H9 (cell line): ENCODE measurements at regions not wholly inside any gene's neighbourhood (a gene's known extent, or its start where the extent isn't known, plus 50 kb on each side); places are given as distances from the start of the nearest gene placed in this dataset.

Experiments
- DNase-seq: peaks from one replicate; pipeline ENCODE4 v3.0.0-alpha.2; 2017
- H2AFZ ChIP-seq: one replicate; pipeline ENCODE4 v1.6.1; 2013; ENCODE audit warnings: mild to moderate bottlenecking, low read length, control low read depth, moderate library complexity
- H2AK5ac ChIP-seq: 2 replicates; pipeline ENCODE4 v1.6.1; 2013; ENCODE audit warnings: low read length, control low read depth, mixed read lengths; ENCODE audit not compliant: insufficient read length
- H2BK120ac ChIP-seq: one replicate; pipeline ENCODE4 v1.6.1; 2013; ENCODE audit warnings: low read depth, mild to moderate bottlenecking, low read length, control low read depth, inconsistent platforms; ENCODE audit not compliant: poor library complexity, severe bottlenecking
- H2BK12ac ChIP-seq: 2 replicates; pipeline ENCODE4 v1.6.1; 2013; ENCODE audit warnings: low read length, control low read depth, mixed read lengths, low read depth; ENCODE audit not compliant: insufficient read length
- H2BK15ac ChIP-seq: 2 replicates; pipeline ENCODE4 v1.6.1; 2013; ENCODE audit warnings: low read depth, low read length, control low read depth
- H2BK20ac ChIP-seq: one replicate; pipeline ENCODE4 v1.6.1; 2013; ENCODE audit warnings: low read depth, mild to moderate bottlenecking, low read length, control low read depth, inconsistent platforms; ENCODE audit not compliant: poor library complexity, severe bottlenecking
- H2BK5ac ChIP-seq: 2 replicates; pipeline ENCODE4 v1.6.1; 2013; ENCODE audit warnings: low read length, control low read depth, mixed read lengths; ENCODE audit not compliant: insufficient read length
- H3K14ac ChIP-seq: 2 replicates; pipeline ENCODE4 v1.6.1; 2013; ENCODE audit warnings: low read length, control low read depth; ENCODE audit not compliant: insufficient read depth
- H3K18ac ChIP-seq: 2 replicates; pipeline ENCODE4 v1.6.1; 2013; ENCODE audit warnings: low read depth, mild to moderate bottlenecking, mixed read lengths, low read length, control low read depth; ENCODE audit not compliant: insufficient read length
- H3K23ac ChIP-seq: 2 replicates; pipeline ENCODE4 v1.6.1; 2013; ENCODE audit warnings: low read length, control low read depth, mixed read lengths, low read depth; ENCODE audit not compliant: insufficient read length
- H3K23me2 ChIP-seq: 2 replicates; pipeline ENCODE4 v1.6.1; 2013; ENCODE audit warnings: low read depth, mild to moderate bottlenecking, mixed read lengths, low read length, control low read depth; ENCODE audit not compliant: insufficient read length, poor library complexity, severe bottlenecking
- H3K27ac ChIP-seq: 2 replicates; pipeline ENCODE4 v1.5.1; 2013; ENCODE audit warnings: low read length, control low read depth, mixed read lengths, low read depth; ENCODE audit not compliant: insufficient read length
- H3K27me3 ChIP-seq: 2 replicates; pipeline ENCODE4 v1.6.1; 2013; ENCODE audit warnings: low read length, control low read depth, inconsistent platforms; ENCODE audit not compliant: insufficient read depth
- H3K4ac ChIP-seq: 2 replicates; pipeline ENCODE4 v1.6.1; 2013; ENCODE audit warnings: low read depth, mild to moderate bottlenecking, control low read depth, inconsistent platforms, low read length, moderate library complexity
- H3K4me1 ChIP-seq: 2 replicates; pipeline ENCODE4 v1.6.1; 2013; ENCODE audit warnings: low read length, control low read depth, inconsistent platforms; ENCODE audit not compliant: insufficient read depth
- H3K4me2 ChIP-seq: 2 replicates; pipeline ENCODE4 v1.6.1; 2013; ENCODE audit warnings: low read length, control low read depth, mixed read lengths; ENCODE audit not compliant: insufficient read length, insufficient read depth
- H3K56ac ChIP-seq: 2 replicates; pipeline ENCODE4 v1.6.1; 2013; ENCODE audit warnings: low read depth, mild to moderate bottlenecking, mixed read lengths, low read length, control low read depth; ENCODE audit not compliant: insufficient read length
- H3K79me1 ChIP-seq: 2 replicates; pipeline ENCODE4 v1.6.1; 2013; ENCODE audit warnings: low read depth, mild to moderate bottlenecking, moderate library complexity, low read length, control low read depth, inconsistent platforms; ENCODE audit not compliant: insufficient read depth, poor library complexity, severe bottlenecking
- H3K79me2 ChIP-seq: 2 replicates; pipeline ENCODE4 v1.6.1; 2013; ENCODE audit warnings: low read length, control low read depth, inconsistent platforms; ENCODE audit not compliant: insufficient read depth
- H3K9ac ChIP-seq: 2 replicates; pipeline ENCODE4 v1.6.1; 2013; ENCODE audit warnings: low read length, control low read depth, mixed read lengths; ENCODE audit not compliant: insufficient read length; ENCODE audit errors: extremely low read depth
- H3K9me3 ChIP-seq: one replicate; pipeline ENCODE4 v1.6.1; 2013; ENCODE audit warnings: low read depth, low read length, inconsistent platforms; ENCODE audit not compliant: control insufficient read depth
- H3T11ph ChIP-seq: one replicate; pipeline ENCODE4 v1.6.1; 2013; ENCODE audit warnings: mild to moderate bottlenecking, low read length, control low read depth, inconsistent platforms
- H4K20me1 ChIP-seq: one replicate; pipeline ENCODE4 v1.6.1; 2013; ENCODE audit not compliant: control insufficient read depth, insufficient read length, insufficient read depth
- H4K5ac ChIP-seq: 2 replicates; pipeline ENCODE4 v1.6.1; 2013; ENCODE audit warnings: low read depth, mild to moderate bottlenecking, mixed read lengths, low read length, control low read depth; ENCODE audit not compliant: insufficient read length
- H4K8ac ChIP-seq: replicated peaks from 2 replicates; pipeline ENCODE4 v1.6.1; 2013; ENCODE audit warnings: low read length, control low read depth, mixed read lengths, low read depth; ENCODE audit not compliant: insufficient read length
- H4K91ac ChIP-seq: 2 replicates; pipeline ENCODE4 v1.6.1; 2013; ENCODE audit warnings: low read depth, mild to moderate bottlenecking, moderate library complexity, mixed read lengths, low read length, control low read depth; ENCODE audit not compliant: insufficient read length
- H3K27ac Mint-ChIP-seq, 3 experiments: 2 replicates in 2 of 3; 3 replicates in 1 of 3; pipeline ENCODE4 v1.8.0; 2020 to 2021; ENCODE audit warnings: mixed read lengths in 3 of 3, mild to moderate bottlenecking in 1 of 3, moderate library complexity in 1 of 3
- H3K27me3 Mint-ChIP-seq: 2 replicates; pipeline ENCODE4 v1.8.0; 2021; ENCODE audit warnings: low read depth, mild to moderate bottlenecking, moderate library complexity, mixed read lengths
- H3K36me3 Mint-ChIP-seq, 3 experiments: 2 replicates in 2 of 3; 3 replicates in 1 of 3; pipeline ENCODE4 v1.8.0; 2020 to 2021; ENCODE audit warnings: low read depth in 3 of 3, mixed read lengths in 3 of 3; ENCODE audit not compliant: insufficient read depth in 1 of 3
- H3K4me1 Mint-ChIP-seq, 2 experiments: 2 replicates each; pipeline ENCODE4 v1.8.0; 2020; ENCODE audit warnings: mixed read lengths in 2 of 2
- H3K4me3 Mint-ChIP-seq, 2 experiments: 2 replicates in 1 of 2; 3 replicates in 1 of 2; pipeline ENCODE4 v1.8.0; 2020 to 2021; ENCODE audit warnings: mild to moderate bottlenecking in 2 of 2, mixed read lengths in 2 of 2, moderate library complexity in 1 of 2
- H3K9me3 Mint-ChIP-seq, 2 experiments: 2 replicates in 1 of 2; 3 replicates in 1 of 2; pipeline ENCODE4 v1.8.0; 2020; ENCODE audit warnings: mild to moderate bottlenecking in 2 of 2, mixed read lengths in 2 of 2, moderate library complexity in 1 of 2
- CTCF ChIP-seq: fragments of 200-600 bp; sonication (generic); conservative IDR thresholded peaks from 3 replicates; pipeline ENCODE4 v1.8.0; 2021; ENCODE audit warnings: antibody characterized with exemption, mild to moderate bottlenecking
- WGBS: extraction: QIAGEN DNeasy Blood & Tissue Kit; methylation state at CpG from one replicate; pipeline ENCODE4 v1.1.7; 2013; ENCODE audit warnings: missing lambda C conversion rate, low lambda C conversion rate, mixed read lengths; ENCODE audit not compliant: insufficient read length; ENCODE audit errors: extremely low coverage; 5-methylcytosine and 5-hydroxymethylcytosine counted together

GRCh38 chr6:2464641-2465040 lies 219.2 kb upstream of the GMDS start:
- Histone ChIP-seq H3K23me2 (peaks cover 3% of the 10 kb centered on the region), H3T11ph (no peak overlapping the region), H3K4ac (no peak overlapping the region), H4K91ac (no peak overlapping the region), H2BK120ac (no peak overlapping the region), H4K20me1 (no peaks in the 10 kb centered on the region), H4K8ac (no peak overlapping the region), H4K5ac (no peak overlapping the region), H2BK5ac (no peak overlapping the region), H2BK15ac (no peak overlapping the region), H3K9ac (no peak overlapping the region), H3K4me2 (no peak overlapping the region), H3K27ac (no peak overlapping the region), H3K56ac (no peak overlapping the region), H2BK20ac (no peak overlapping the region), H2AFZ (no peak overlapping the region), H3K79me1 (no peaks in the 10 kb centered on the region), H2BK12ac (no peak overlapping the region), H2AK5ac (no peak overlapping the region), H3K23ac (no peak overlapping the region), H3K18ac (no peak overlapping the region), H3K9me3 (no peaks in the 10 kb centered on the region), H3K4me1 (no peaks in the 10 kb centered on the region; the same call in 1 of the 2 replicates), H3K27me3 (no peaks in the 10 kb centered on the region; the same call in 1 of the 2 replicates), H3K79me2 (no peaks in the 10 kb centered on the region), H3K14ac (no peak overlapping the region)
- Mint-ChIP-seq H3K4me3 (no peak overlapping the region), H3K27me3 (peaks cover 30% of the 10 kb centered on the region), H3K4me1 (peaks cover 17 to 29% of the 10 kb centered on the region in 2 experiments), H3K27ac (no peak overlapping the region), H3K36me3 (no peaks in the 10 kb centered on the region), H3K9me3 (no peaks in the 10 kb centered on the region)
- no peak for DNase-seq
- no CpG with 5 or more reads among the region's 5 CpGs for WGBS
- TF ChIP-seq CTCF, result no peak
